ENCODE measurements at regions not wholly inside any gene's neighbourhood (a gene's known extent, or its start where the extent isn't known, plus 50 kb on each side); places are given as distances from the start of the nearest gene placed in this dataset.

- DNase-seq (ENCODE audit: low read depth), result no peak
Observed at GRCh38 chr21:38203229-38203628, 53.6 kb upstream of the KCNJ15 start.

GRCh38 chr21:38205940-38206339 is 50.9 kb upstream of the KCNJ15 start:
- no peak for DNase-seq (ENCODE audit: low read depth)

GRCh38 chr21:38206646-38207045 is 50.1 kb upstream of the KCNJ15 start:
- DNase-seq (ENCODE audit: low read depth), result no peak

Measured in stimulated activated CD4-positive, alpha-beta T cell treated with anti-CD3 and anti-CD28 coated beads, Interleukin-2, amount 100 ng/mL, for 4 hours (primary cell).